ENCODE measurements at regions not wholly inside any gene's neighbourhood (a gene's known extent, or its start where the extent isn't known, plus 50 kb on each side); places are given as distances from the start of the nearest gene placed in this dataset.

GRCh38 chr2:9076755-9077154 lies 73.3 kb upstream of the MBOAT2 start:
- Histone ChIP-seq H3K4me1 (ENCODE audit: control insufficient read depth in 1 of 2, insufficient read depth in 2 of 2, low read length in 2 of 2) (no peaks in the 10 kb centered on the region), H3K27ac (ENCODE audit: low read length) (no peak overlapping the region)

GRCh38 chr2:9076210-9076609 lies 72.7 kb upstream of the MBOAT2 start:
- Histone ChIP-seq H3K27me3 (ENCODE audit: low read depth, low read length) (no peaks in the 10 kb centered on the region), H3K4me3 (ENCODE audit: low read depth in 1 of 2, low read length in 2 of 2) (no peak overlapping the region), H3K9me3 (ENCODE audit: control insufficient read depth in 1 of 2, low read length in 2 of 2) (no peaks in the 10 kb centered on the region), H3K4me1 (ENCODE audit: control insufficient read depth in 1 of 2, insufficient read depth in 2 of 2, low read length in 2 of 2) (no peaks in the 10 kb centered on the region), H3K27ac (ENCODE audit: low read length) (no peak overlapping the region), H3K36me3 (ENCODE audit: control insufficient read depth in 1 of 2, insufficient read depth in 2 of 2, low read length in 2 of 2) (no peaks in the 10 kb centered on the region)

More at GRCh38 chr2:9076755-9077154, 73.3 kb upstream of the MBOAT2 start:
- H3K36me3 ChIP-seq (ENCODE audit: control insufficient read depth in 1 of 2, insufficient read depth in 2 of 2, low read length in 2 of 2), result no peaks in the 10 kb centered on the region
- no peak overlapping the region for H3K4me3 ChIP-seq (ENCODE audit: low read depth in 1 of 2, low read length in 2 of 2)
- no peaks in the 10 kb centered on the region for H3K9me3 ChIP-seq (ENCODE audit: control insufficient read depth in 1 of 2, low read length in 2 of 2)
- H3K27me3 ChIP-seq (ENCODE audit: low read depth, low read length), result no peaks in the 10 kb centered on the region

GRCh38 chr2:9074930-9075329 lies 71.4 kb upstream of the MBOAT2 start:
- no peaks in the 10 kb centered on the region for H3K36me3 ChIP-seq (ENCODE audit: control insufficient read depth in 1 of 2, insufficient read depth in 2 of 2, low read length in 2 of 2)
- no peaks in the 10 kb centered on the region for H3K27me3 ChIP-seq (ENCODE audit: low read depth, low read length)
- H3K9me3 ChIP-seq (ENCODE audit: control insufficient read depth in 1 of 2, low read length in 2 of 2), result no peaks in the 10 kb centered on the region
- no peak overlapping the region for H3K27ac ChIP-seq (ENCODE audit: low read length)
- H3K4me1 ChIP-seq (ENCODE audit: control insufficient read depth in 1 of 2, insufficient read depth in 2 of 2, low read length in 2 of 2), result no peaks in the 10 kb centered on the region
- H3K4me3 ChIP-seq (ENCODE audit: low read depth in 1 of 2, low read length in 2 of 2), result no peak overlapping the region

GRCh38 chr2:9071584-9072124 lies 68.2 kb upstream of the MBOAT2 start:
- Histone ChIP-seq H3K36me3 (ENCODE audit: control insufficient read depth in 1 of 2, insufficient read depth in 2 of 2, low read length in 2 of 2) (no peaks in the 10 kb centered on the region), H3K27ac (ENCODE audit: low read length) (no peak overlapping the region), H3K4me1 (ENCODE audit: control insufficient read depth in 1 of 2, insufficient read depth in 2 of 2, low read length in 2 of 2) (no peaks in the 10 kb centered on the region), H3K27me3 (ENCODE audit: low read depth, low read length) (no peaks in the 10 kb centered on the region), H3K4me3 (ENCODE audit: low read depth in 1 of 2, low read length in 2 of 2) (no peak overlapping the region), H3K9me3 (ENCODE audit: control insufficient read depth in 1 of 2, low read length in 2 of 2) (peaks cover 0 to 5% of the 10 kb centered on the region in 2 donors)

GRCh38 chr2:9071032-9071431 lies 67.5 kb upstream of the MBOAT2 start:
- Histone ChIP-seq H3K27me3 (ENCODE audit: low read depth, low read length) (no peaks in the 10 kb centered on the region), H3K4me3 (ENCODE audit: low read depth in 1 of 2, low read length in 2 of 2) (no peak overlapping the region), H3K36me3 (ENCODE audit: control insufficient read depth in 1 of 2, insufficient read depth in 2 of 2, low read length in 2 of 2) (no peaks in the 10 kb centered on the region), H3K4me1 (ENCODE audit: control insufficient read depth in 1 of 2, insufficient read depth in 2 of 2, low read length in 2 of 2) (no peaks in the 10 kb centered on the region), H3K9me3 (ENCODE audit: control insufficient read depth in 1 of 2, low read length in 2 of 2) (peaks cover 0 to 9% of the 10 kb centered on the region in 2 donors), H3K27ac (ENCODE audit: low read length) (no peak overlapping the region)

GRCh38 chr2:9069543-9069942 lies 66.1 kb upstream of the MBOAT2 start:
- Histone ChIP-seq H3K4me3 (ENCODE audit: low read depth in 1 of 2, low read length in 2 of 2) (no peak overlapping the region), H3K27me3 (ENCODE audit: low read depth, low read length) (no peaks in the 10 kb centered on the region), H3K27ac (ENCODE audit: low read length) (no peak overlapping the region), H3K4me1 (ENCODE audit: control insufficient read depth in 1 of 2, insufficient read depth in 2 of 2, low read length in 2 of 2) (no peaks in the 10 kb centered on the region), H3K9me3 (ENCODE audit: control insufficient read depth in 1 of 2, low read length in 2 of 2) (peaks cover 0 to 14% of the 10 kb centered on the region in 2 donors), H3K36me3 (ENCODE audit: control insufficient read depth in 1 of 2, insufficient read depth in 2 of 2, low read length in 2 of 2) (no peaks in the 10 kb centered on the region)

- H3K36me3 ChIP-seq (ENCODE audit: control insufficient read depth in 1 of 2, insufficient read depth in 2 of 2, low read length in 2 of 2), result no peaks in the 10 kb centered on the region
- H3K27ac ChIP-seq (ENCODE audit: low read length), result no peak overlapping the region
- no peaks in the 10 kb centered on the region for H3K27me3 ChIP-seq (ENCODE audit: low read depth, low read length)
- peaks cover 0 to 16% of the 10 kb centered on the region in 2 donors for H3K9me3 ChIP-seq (ENCODE audit: control insufficient read depth in 1 of 2, low read length in 2 of 2)
- H3K4me3 ChIP-seq (ENCODE audit: low read depth in 1 of 2, low read length in 2 of 2), result no peak overlapping the region
- no peaks in the 10 kb centered on the region for H3K4me1 ChIP-seq (ENCODE audit: control insufficient read depth in 1 of 2, insufficient read depth in 2 of 2, low read length in 2 of 2)
Observed at GRCh38 chr2:9065901-9066300, 62.4 kb upstream of the MBOAT2 start.

- H3K4me3 ChIP-seq (ENCODE audit: low read depth in 1 of 2, low read length in 2 of 2), result no peak overlapping the region
- no peak overlapping the region for H3K27ac ChIP-seq (ENCODE audit: low read length)
- H3K4me1 ChIP-seq (ENCODE audit: control insufficient read depth in 1 of 2, insufficient read depth in 2 of 2, low read length in 2 of 2), result no peaks in the 10 kb centered on the region
- no peaks in the 10 kb centered on the region for H3K36me3 ChIP-seq (ENCODE audit: control insufficient read depth in 1 of 2, insufficient read depth in 2 of 2, low read length in 2 of 2)
- peaks cover 0 to 11% of the 10 kb centered on the region in 2 donors for H3K9me3 ChIP-seq (ENCODE audit: control insufficient read depth in 1 of 2, low read length in 2 of 2)
- H3K27me3 ChIP-seq (ENCODE audit: low read depth, low read length), result no peaks in the 10 kb centered on the region
Observed at GRCh38 chr2:9063023-9063606, 59.6 kb upstream of the MBOAT2 start.

GRCh38 chr2:9060819-9061218 lies 57.3 kb upstream of the MBOAT2 start:
- no peak overlapping the region for H3K27ac ChIP-seq (ENCODE audit: low read length)

GRCh38 chr2:9057939-9058761 lies 54.7 kb upstream of the MBOAT2 start:
- Histone ChIP-seq H3K4me3 (ENCODE audit: low read depth in 1 of 2, low read length in 2 of 2) (no peak overlapping the region), H3K27ac (ENCODE audit: low read length) (no peak overlapping the region), H3K36me3 (ENCODE audit: control insufficient read depth in 1 of 2, insufficient read depth in 2 of 2, low read length in 2 of 2) (no peaks in the 10 kb centered on the region), H3K27me3 (ENCODE audit: low read depth, low read length) (no peaks in the 10 kb centered on the region), H3K4me1 (ENCODE audit: control insufficient read depth in 1 of 2, insufficient read depth in 2 of 2, low read length in 2 of 2) (no peaks in the 10 kb centered on the region), H3K9me3 (ENCODE audit: control insufficient read depth in 1 of 2, low read length in 2 of 2) (no peaks in the 10 kb centered on the region)

More at GRCh38 chr2:9060819-9061218, 57.3 kb upstream of the MBOAT2 start:
- Histone ChIP-seq H3K27me3 (ENCODE audit: low read depth, low read length) (no peaks in the 10 kb centered on the region), H3K9me3 (ENCODE audit: control insufficient read depth in 1 of 2, low read length in 2 of 2) (peaks cover 0 to 7% of the 10 kb centered on the region in 2 donors), H3K4me1 (ENCODE audit: control insufficient read depth in 1 of 2, insufficient read depth in 2 of 2, low read length in 2 of 2) (no peaks in the 10 kb centered on the region), H3K36me3 (ENCODE audit: control insufficient read depth in 1 of 2, insufficient read depth in 2 of 2, low read length in 2 of 2) (no peaks in the 10 kb centered on the region), H3K4me3 (ENCODE audit: low read depth in 1 of 2, low read length in 2 of 2) (no peak overlapping the region)

- H3K4me1 ChIP-seq (ENCODE audit: control insufficient read depth in 1 of 2, insufficient read depth in 2 of 2, low read length in 2 of 2), result no peaks in the 10 kb centered on the region
- no peak overlapping the region for H3K4me3 ChIP-seq (ENCODE audit: low read depth in 1 of 2, low read length in 2 of 2)
- H3K36me3 ChIP-seq (ENCODE audit: control insufficient read depth in 1 of 2, insufficient read depth in 2 of 2, low read length in 2 of 2), result no peaks in the 10 kb centered on the region
- no peaks in the 10 kb centered on the region for H3K27me3 ChIP-seq (ENCODE audit: low read depth, low read length)
- no peak overlapping the region for H3K27ac ChIP-seq (ENCODE audit: low read length)
- no peaks in the 10 kb centered on the region for H3K9me3 ChIP-seq (ENCODE audit: control insufficient read depth in 1 of 2, low read length in 2 of 2)
Observed at GRCh38 chr2:9055471-9055870, 52.0 kb upstream of the MBOAT2 start.

Data from muscle layer of duodenum (tissue), 2 donors.